HUES64 (cell line): ENCODE measurements at regions not wholly inside any gene's neighbourhood (a gene's known extent, or its start where the extent isn't known, plus 50 kb on each side); places are given as distances from the start of the nearest gene placed in this dataset.

ENCODE experiments used
- H3K27ac ChIP-seq: 2 replicates; pipeline ENCODE4 v1.7.0; 2013; ENCODE audit warnings: low read depth, low read length, inconsistent platforms
- H3K27me3 ChIP-seq: 2 replicates; pipeline ENCODE4 v1.6.1; 2013; ENCODE audit warnings: mild to moderate bottlenecking, low read length; ENCODE audit not compliant: insufficient read depth
- H3K36me3 ChIP-seq: 2 replicates; pipeline ENCODE4 v1.6.1; 2013; ENCODE audit warnings: mild to moderate bottlenecking, low read length; ENCODE audit not compliant: insufficient read depth
- H3K4me1 ChIP-seq: 2 replicates; pipeline ENCODE4 v1.6.1; 2013; ENCODE audit warnings: mild to moderate bottlenecking, low read length, moderate library complexity; ENCODE audit not compliant: insufficient read depth
- H3K4me3 ChIP-seq: 2 replicates; pipeline ENCODE4 v1.5.1; 2013; ENCODE audit warnings: mild to moderate bottlenecking, low read length, moderate library complexity
- H3K9ac ChIP-seq: 2 replicates; pipeline ENCODE4 v1.6.1; 2013; ENCODE audit warnings: mild to moderate bottlenecking, low read depth, low read length
- H3K9me3 ChIP-seq: 2 replicates; pipeline ENCODE4 v1.6.1; 2013; ENCODE audit warnings: low read depth, low read length; ENCODE audit not compliant: insufficient read depth
- WGBS: fragments of 150-250, 120-280 bp; methylation state at CpG from one replicate; pipeline ENCODE4 v1.1.7; 2013; ENCODE audit warnings: missing lambda C conversion rate; 5-methylcytosine and 5-hydroxymethylcytosine counted together

DNA sequence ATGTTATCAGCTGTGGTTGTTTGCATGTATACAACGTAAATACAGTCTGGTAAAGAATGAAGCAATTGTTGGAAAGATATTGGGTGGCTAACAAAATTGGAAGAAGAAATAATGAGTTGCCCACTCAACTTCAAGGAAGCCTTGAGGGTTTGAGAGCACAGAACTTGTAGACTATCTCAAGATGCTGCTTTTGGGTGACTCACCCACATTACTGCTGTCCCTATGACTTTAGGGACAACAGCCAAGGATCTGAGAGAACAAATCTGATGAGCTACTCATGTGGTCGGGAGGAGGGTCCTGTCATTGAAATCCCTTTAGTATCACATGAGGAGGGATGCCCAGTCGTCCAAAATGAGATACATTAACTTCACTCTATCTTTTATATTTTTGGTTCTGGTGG, 261.8 kb downstream of the GAS1 start:
- H3K9ac ChIP-seq: no peak overlapping the region
- WGBS: 91% methylated on average over 2 of the region's 3 CpGs
- no peaks in the 10 kb centered on the region for H3K27me3 ChIP-seq
- H3K27ac ChIP-seq: no peak overlapping the region
- H3K9me3 ChIP-seq: no peaks in the 10 kb centered on the region
- no peak overlapping the region for H3K4me3 ChIP-seq
- H3K4me1 ChIP-seq: no peaks in the 10 kb centered on the region; the same call in 1 of the 2 replicates
- no peaks in the 10 kb centered on the region for H3K36me3 ChIP-seq

DNA sequence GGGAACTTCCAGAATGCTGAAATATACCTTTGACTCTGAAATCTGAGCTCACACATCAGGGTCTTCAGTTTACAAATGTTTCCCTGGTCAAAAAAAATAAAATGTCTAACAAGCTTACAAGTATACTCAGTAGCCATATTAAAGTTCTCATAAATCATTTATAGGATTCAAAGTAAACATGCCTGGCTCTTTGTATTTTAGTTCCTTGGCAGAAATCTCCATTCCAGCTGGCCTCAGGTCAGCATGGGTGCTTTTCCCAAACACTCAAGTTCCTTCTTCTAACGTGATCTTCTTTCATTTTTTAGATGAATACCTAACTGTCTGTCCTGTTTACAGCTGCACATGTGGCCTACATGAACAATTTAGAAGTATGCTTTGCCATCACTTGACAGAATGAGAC, 263.2 kb downstream of the GAS1 start:
- Histone ChIP-seq H3K27ac (no peak overlapping the region), H3K27me3 (no peaks in the 10 kb centered on the region), H3K4me1 (no peaks in the 10 kb centered on the region; the same call in 1 of the 2 replicates), H3K9me3 (no peaks in the 10 kb centered on the region), H3K9ac (no peak overlapping the region), H3K4me3 (no peak overlapping the region), H3K36me3 (no peaks in the 10 kb centered on the region)
- WGBS: 79% methylated on average over 1 of the region's 1 CpG

DNA sequence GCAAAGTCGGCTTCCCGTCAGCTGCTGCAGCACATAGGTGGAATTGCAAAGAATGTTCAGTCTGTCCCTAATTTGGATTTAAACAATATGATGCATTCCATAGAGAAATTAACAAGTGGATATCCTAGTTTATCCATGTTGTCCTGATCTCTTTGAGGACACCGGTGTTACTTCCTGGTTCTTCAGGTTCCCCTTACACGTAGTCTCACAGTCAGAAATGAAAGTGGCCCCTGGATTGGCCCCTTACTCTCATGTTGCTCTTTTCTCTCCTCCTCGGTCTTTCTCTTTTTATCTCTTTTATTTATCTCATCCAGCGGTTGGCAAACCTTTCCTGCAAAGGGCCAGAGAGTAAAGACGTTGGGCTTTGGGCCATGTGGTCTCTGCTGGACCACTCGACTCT, 265.1 kb downstream of the GAS1 start:
- H3K9ac ChIP-seq: no peak overlapping the region
- 93% methylated on average over 8 of the region's 8 CpGs for WGBS
- H3K27ac ChIP-seq: no peak overlapping the region
- H3K4me1 ChIP-seq: no peaks in the 10 kb centered on the region
- H3K9me3 ChIP-seq: no peaks in the 10 kb centered on the region
- no peak overlapping the region for H3K4me3 ChIP-seq
- H3K27me3 ChIP-seq: no peaks in the 10 kb centered on the region
- H3K36me3 ChIP-seq: no peaks in the 10 kb centered on the region

DNA sequence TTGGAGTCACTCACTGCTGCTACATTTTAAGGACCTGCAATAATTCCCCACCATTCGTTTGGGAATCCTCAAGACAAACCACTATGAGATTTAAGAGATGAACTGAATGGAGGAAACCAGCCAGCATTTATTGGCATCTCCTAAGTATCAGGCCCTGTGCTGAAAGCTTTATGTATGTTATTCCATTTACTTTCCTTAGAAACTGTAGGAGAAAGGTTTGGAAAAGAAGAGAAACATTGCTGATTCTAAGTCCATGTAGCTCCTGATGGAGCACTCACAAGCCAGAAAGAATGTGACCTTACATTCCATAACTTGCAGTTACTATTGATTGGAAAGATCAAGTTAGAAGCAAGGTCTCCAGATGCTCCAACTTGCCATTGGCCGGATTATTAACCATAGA, 267.4 kb downstream of the GAS1 start:
- Histone ChIP-seq H3K36me3 (no peaks in the 10 kb centered on the region), H3K27me3 (no peaks in the 10 kb centered on the region), H3K4me3 (no peak overlapping the region), H3K4me1 (no peaks in the 10 kb centered on the region; the same call in 1 of the 2 replicates), H3K9me3 (no peaks in the 10 kb centered on the region), H3K9ac (no peak overlapping the region), H3K27ac (no peak overlapping the region)
- 93% methylated on average over 2 of the region's 2 CpGs for WGBS

DNA sequence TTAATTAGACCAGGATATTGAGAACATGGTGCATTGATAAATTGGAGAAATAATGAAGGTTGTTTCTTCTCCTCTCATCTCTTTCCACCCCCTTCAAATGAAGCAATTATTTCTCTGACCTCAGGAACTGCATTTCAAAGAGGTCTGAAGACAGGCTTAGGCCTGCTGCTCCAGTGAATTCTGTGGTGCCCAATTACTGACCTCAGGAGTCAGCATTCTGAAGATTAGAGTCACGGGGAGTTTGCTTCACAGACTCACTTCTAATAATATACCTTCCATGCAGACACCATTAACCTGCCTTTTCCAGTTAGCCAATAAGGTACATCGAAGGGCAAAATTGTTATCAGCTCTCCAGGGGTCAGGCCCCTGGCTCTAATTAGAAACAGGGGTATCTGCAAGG, 270.9 kb downstream of the GAS1 start:
- Histone ChIP-seq H3K9ac (no peak overlapping the region), H3K4me1 (no peaks in the 10 kb centered on the region; the same call in 1 of the 2 replicates), H3K4me3 (no peak overlapping the region), H3K27ac (no peak overlapping the region), H3K27me3 (no peaks in the 10 kb centered on the region), H3K9me3 (peaks cover 2% of the 10 kb centered on the region; the same call in 1 of the 2 replicates), H3K36me3 (no peaks in the 10 kb centered on the region)
- 85% methylated on average over 2 of the region's 2 CpGs for WGBS

DNA sequence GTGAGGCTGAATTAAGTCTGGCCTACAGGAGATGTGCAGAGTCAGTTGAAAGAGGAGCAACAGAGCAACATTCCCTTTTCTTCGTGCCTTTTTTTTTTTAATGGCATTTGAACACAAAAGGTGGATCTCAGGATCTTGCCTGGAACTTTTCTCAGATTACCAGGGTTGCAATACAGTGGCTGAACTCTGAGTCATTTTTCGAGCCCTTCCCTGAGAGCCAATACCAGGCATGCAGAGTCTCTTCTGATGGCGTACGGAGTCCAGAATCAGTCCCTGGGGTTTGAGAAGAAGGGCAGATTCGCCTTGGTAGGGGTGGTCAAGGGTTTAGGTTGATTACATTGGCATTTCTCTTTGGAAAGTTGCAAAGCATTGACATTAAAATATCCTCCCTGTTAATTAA, 271.5 kb downstream of the GAS1 start:
- H3K4me1 ChIP-seq: no peaks in the 10 kb centered on the region; the same call in 1 of the 2 replicates
- no peak overlapping the region for H3K4me3 ChIP-seq
- no peaks in the 10 kb centered on the region for H3K36me3 ChIP-seq
- no peaks in the 10 kb centered on the region for H3K27me3 ChIP-seq
- no peak overlapping the region for H3K9ac ChIP-seq
- no peak overlapping the region for H3K27ac ChIP-seq
- WGBS: 92% methylated on average over 5 of the region's 5 CpGs
- H3K9me3 ChIP-seq: peaks cover 8% of the 10 kb centered on the region

DNA sequence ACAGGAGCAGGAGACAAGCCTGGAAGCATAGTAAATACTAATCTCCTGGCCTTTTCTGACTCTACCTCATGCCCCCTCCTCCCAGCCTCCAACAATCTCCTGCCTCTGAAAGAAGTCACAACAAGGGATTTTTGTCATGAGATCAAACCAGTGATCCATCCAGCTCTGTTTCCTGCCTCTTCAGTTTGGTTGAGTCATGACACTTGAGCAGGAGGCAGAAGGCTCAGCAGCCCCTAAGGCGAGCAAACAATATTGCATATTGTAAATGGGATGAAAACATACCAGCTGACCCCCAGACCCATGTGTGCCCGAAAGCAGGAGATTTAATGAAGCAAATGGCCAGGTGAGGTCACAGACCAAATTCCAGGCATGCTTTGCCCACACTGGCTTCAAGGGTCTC, 272.8 kb downstream of the GAS1 start:
- peaks cover 12% of the 10 kb centered on the region for H3K9me3 ChIP-seq
- H3K9ac ChIP-seq: no peak overlapping the region
- no peaks in the 10 kb centered on the region; the same call in 1 of the 2 replicates for H3K4me1 ChIP-seq
- H3K27ac ChIP-seq: no peak overlapping the region
- no peaks in the 10 kb centered on the region for H3K27me3 ChIP-seq
- no peaks in the 10 kb centered on the region for H3K36me3 ChIP-seq
- H3K4me3 ChIP-seq: no peak overlapping the region
- WGBS: 89% methylated on average over 2 of the region's 2 CpGs

DNA sequence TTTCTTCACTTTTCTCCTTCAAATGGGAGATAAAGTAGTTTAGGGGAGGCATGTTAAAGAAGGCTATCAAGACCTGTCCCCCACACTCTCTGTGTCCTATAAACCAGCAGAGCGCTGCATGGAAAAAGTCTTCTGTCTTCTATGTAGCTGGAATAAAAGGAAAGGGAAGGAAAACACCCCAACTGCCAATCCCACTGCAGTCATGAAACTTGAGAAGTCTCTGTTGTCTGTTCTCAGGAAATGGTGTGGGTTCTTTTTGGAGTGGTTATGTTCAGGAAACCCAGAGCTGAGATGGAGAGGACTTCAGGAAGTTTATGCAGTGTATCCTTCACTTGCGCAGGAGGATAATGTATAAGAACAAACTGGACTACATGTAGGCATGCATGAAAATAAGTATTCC, 274.3 kb downstream of the GAS1 start:
- no peaks in the 10 kb centered on the region; the same call in 1 of the 2 replicates for H3K4me1 ChIP-seq
- no peaks in the 10 kb centered on the region for H3K36me3 ChIP-seq
- peaks cover 12% of the 10 kb centered on the region for H3K9me3 ChIP-seq
- no peak overlapping the region for H3K4me3 ChIP-seq
- H3K27ac ChIP-seq: no peak overlapping the region
- 96% methylated on average over 1 of the region's 2 CpGs for WGBS
- no peaks in the 10 kb centered on the region for H3K27me3 ChIP-seq
- no peak overlapping the region for H3K9ac ChIP-seq

DNA sequence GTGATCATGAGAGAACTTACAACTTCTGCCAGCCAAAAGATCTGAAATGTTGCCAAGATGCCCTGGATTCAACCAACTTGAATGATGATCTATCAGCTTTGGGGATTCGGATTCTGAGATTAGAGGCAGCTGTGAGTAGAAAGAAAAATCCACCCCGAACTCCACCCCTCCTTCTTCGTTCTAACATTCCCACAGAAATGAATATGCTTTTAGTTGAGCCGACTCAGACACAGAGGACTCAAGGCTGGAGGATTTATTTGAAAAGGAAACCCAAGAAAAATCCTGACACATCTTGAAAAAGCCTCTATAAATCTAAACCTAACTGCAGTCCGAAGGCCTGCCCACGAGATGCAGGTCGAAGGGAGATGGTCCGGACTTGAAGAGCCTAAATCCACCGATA, 275.0 kb downstream of the GAS1 start:
- WGBS: 92% methylated on average over 9 of the region's 9 CpGs

DNA sequence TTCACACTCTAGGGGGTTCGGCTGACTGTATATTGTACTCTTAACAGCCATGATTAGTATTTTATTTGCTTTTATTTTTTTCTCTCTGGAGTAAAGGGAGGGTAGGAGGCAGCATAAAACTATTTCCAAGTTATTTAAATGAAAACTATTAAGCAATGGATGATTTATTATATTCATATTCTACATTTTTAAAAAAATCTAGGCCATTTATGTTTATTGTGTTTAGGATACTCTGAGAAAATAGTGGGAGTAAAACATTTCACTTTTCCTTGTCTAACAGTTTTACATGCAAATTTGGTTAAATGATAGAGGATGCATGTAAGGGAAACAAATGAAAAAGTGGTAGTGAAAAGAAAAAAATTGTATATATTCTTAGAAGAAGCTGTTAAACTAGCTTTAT, 276.3 kb downstream of the GAS1 start:
- Histone ChIP-seq H3K4me1 (no peaks in the 10 kb centered on the region; the same call in 1 of the 2 replicates), H3K9me3 (peaks cover 12% of the 10 kb centered on the region), H3K27ac (no peak overlapping the region), H3K9ac (no peak overlapping the region), H3K27me3 (no peaks in the 10 kb centered on the region), H3K4me3 (no peak overlapping the region), H3K36me3 (no peaks in the 10 kb centered on the region)
- WGBS: no CpG with 5 or more reads among the region's 1 CpG

More for the DNA sequence above, 275.0 kb downstream of the GAS1 start:
- Histone ChIP-seq H3K36me3 (no peaks in the 10 kb centered on the region), H3K27me3 (no peaks in the 10 kb centered on the region), H3K27ac (no peak overlapping the region), H3K9me3 (peaks cover 12% of the 10 kb centered on the region), H3K4me3 (no peak overlapping the region), H3K4me1 (no peaks in the 10 kb centered on the region; the same call in 1 of the 2 replicates), H3K9ac (no peak overlapping the region)

DNA sequence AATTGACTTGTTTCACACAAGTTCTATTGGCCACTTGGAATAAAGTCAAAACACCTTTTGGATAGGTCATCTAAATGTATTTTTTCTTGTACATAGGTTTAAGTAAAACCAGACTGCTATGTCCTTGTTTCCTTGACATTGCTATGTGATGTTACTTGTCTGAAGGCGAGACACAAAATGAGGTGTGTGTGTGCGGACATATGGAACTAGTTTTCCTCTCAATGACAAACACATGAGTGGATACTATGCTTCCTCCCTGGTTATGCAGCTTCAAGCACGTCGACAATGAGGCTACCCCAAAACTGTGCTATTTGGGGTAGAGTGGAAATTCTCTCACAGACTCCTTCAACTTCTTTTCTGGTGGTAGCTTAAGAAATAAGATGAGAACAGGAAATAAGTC, 276.8 kb downstream of the GAS1 start:
- Histone ChIP-seq H3K36me3 (no peaks in the 10 kb centered on the region), H3K9me3 (peaks cover 12% of the 10 kb centered on the region), H3K4me1 (no peaks in the 10 kb centered on the region; the same call in 1 of the 2 replicates), H3K27me3 (no peaks in the 10 kb centered on the region), H3K27ac (no peak overlapping the region), H3K4me3 (no peak overlapping the region), H3K9ac (no peak overlapping the region)
- WGBS: 95% methylated on average over 2 of the region's 4 CpGs

DNA sequence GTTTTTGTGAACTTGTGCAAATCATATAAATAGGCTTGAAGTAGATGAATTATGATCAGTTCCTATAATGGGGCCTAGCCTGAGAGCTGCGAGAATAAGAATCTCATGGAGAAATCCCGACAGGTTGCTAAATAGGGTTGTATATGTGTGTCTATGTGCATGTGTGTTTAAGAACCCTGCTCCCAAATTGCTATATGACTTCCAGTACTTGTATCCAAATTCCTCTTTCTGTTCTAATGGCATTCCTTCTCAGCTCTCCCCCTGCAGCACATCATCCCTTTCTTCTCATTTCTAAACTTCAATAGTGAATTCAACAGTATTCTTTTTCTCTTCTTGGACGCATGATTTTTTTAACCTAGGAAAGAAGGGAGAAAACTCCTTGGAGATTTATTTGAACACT, 277.2 kb downstream of the GAS1 start:
- Histone ChIP-seq H3K9me3 (peaks cover 12% of the 10 kb centered on the region), H3K36me3 (no peaks in the 10 kb centered on the region), H3K27ac (no peak overlapping the region), H3K9ac (no peak overlapping the region), H3K4me1 (no peaks in the 10 kb centered on the region; the same call in 1 of the 2 replicates), H3K4me3 (no peak overlapping the region), H3K27me3 (no peaks in the 10 kb centered on the region)
- 99% methylated on average over 2 of the region's 3 CpGs for WGBS
